Calu3 (cell line): ENCODE measurements at regions not wholly inside any gene's neighbourhood (a gene's known extent, or its start where the extent isn't known, plus 50 kb on each side); places are given as distances from the start of the nearest gene placed in this dataset.

Experiments
- BruUV-seq: library from RNA; stranded (reverse); fragments of 400-500 nt; replicated peaks from 2 replicates; lab custom pipeline; 2021; lab: Mats Ljungman, UMichigan
- CTCF ChIA-PET: fragments of 300-600 bp; sonication (Branson Sonifier 250); formaldehyde crosslinking; loops from one replicate; lab custom pipeline; 2022; ENCODE audit warnings: antibody characterized with exemption; lab: Charles Lee
- DNase-seq: peaks from one replicate; pipeline ENCODE4 v3.0.0; 2022
- H3K27ac Mint-ChIP-seq: one replicate; pipeline ENCODE4 v1.8.0; 2022; ENCODE audit warnings: mixed read lengths; ENCODE audit not compliant: unreplicated experiment
- H3K27me3 Mint-ChIP-seq: one replicate; pipeline ENCODE4 v1.8.0; 2022; ENCODE audit warnings: mixed read lengths; ENCODE audit not compliant: unreplicated experiment
- H3K36me3 Mint-ChIP-seq: one replicate; pipeline ENCODE4 v1.8.0; 2022; ENCODE audit warnings: mild to moderate bottlenecking, moderate library complexity, mixed read lengths; ENCODE audit not compliant: insufficient read depth, unreplicated experiment
- H3K4me1 Mint-ChIP-seq: one replicate; pipeline ENCODE4 v1.8.0; 2022; ENCODE audit warnings: mild to moderate bottlenecking, low read depth, mixed read lengths; ENCODE audit not compliant: unreplicated experiment
- H3K4me3 Mint-ChIP-seq: one replicate; pipeline ENCODE4 v1.8.0; 2022; ENCODE audit warnings: mild to moderate bottlenecking, low read depth, moderate library complexity, mixed read lengths; ENCODE audit not compliant: unreplicated experiment
- H3K9me3 Mint-ChIP-seq: one replicate; pipeline ENCODE4 v1.8.0; 2022; ENCODE audit warnings: low read depth, mixed read lengths; ENCODE audit not compliant: unreplicated experiment
- intact Hi-C: fragments of 100-400 bp; cut with micrococcal nuclease; formaldehyde crosslinking; loops from one replicate; pipeline ENCODE4 v1.10.0; 2022; ENCODE audit not compliant: unreplicated experiment
- TF ChIP-seq, protein P1 (sequence below): fragments of 200-600 bp; IDR thresholded peaks from one replicate; pipeline ENCODE4 v1.8.0; 2022; ENCODE audit warnings: antibody characterized with exemption; ENCODE audit not compliant: unreplicated experiment

DNA sequence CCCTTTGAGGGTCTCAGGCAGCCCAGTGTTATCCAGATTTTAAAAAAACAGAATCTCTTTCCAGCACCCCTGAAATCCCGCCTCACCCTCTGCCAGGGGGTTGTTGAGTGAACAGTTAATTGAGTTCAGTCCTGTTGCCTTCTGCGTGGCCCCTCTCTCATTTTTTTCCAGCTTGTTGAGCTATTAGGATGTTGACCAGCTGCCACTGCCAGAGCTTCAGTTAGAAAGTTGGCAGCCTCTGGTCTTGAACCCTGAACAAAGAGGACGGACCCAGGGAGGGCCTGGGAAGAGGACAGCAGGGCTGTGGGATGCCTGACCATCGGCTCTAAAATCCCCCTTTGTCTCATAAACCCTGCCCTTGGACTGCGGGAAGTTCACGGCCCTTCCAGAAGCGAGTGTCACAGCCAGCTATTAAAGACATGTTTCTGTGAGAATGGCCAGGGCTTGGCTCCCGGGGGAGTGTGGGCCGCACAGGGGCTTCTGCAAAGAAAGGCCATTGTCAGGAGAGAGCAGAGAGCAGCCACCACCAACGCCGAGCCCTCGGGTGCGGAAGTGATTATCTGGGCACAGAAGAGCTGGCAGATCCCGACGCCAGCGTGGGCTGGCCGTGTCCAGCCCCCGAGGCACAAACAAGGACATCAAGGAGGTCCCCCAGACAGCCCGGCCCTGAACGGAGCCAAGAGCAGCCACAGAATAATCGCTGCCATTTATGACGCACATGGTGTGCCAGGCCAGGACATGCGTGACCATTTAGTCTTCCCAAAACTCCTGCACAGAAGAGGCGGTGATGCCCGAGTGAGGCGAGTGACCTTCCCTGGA, 189.0 kb downstream of the ANKRD60 start:
- no peak for DNase-seq
- TF ChIP-seq, protein P1, sequence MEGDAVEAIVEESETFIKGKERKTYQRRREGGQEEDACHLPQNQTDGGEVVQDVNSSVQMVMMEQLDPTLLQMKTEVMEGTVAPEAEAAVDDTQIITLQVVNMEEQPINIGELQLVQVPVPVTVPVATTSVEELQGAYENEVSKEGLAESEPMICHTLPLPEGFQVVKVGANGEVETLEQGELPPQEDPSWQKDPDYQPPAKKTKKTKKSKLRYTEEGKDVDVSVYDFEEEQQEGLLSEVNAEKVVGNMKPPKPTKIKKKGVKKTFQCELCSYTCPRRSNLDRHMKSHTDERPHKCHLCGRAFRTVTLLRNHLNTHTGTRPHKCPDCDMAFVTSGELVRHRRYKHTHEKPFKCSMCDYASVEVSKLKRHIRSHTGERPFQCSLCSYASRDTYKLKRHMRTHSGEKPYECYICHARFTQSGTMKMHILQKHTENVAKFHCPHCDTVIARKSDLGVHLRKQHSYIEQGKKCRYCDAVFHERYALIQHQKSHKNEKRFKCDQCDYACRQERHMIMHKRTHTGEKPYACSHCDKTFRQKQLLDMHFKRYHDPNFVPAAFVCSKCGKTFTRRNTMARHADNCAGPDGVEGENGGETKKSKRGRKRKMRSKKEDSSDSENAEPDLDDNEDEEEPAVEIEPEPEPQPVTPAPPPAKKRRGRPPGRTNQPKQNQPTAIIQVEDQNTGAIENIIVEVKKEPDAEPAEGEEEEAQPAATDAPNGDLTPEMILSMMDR, result no peak
- Mint-ChIP-seq H3K36me3 (no peaks in the 10 kb centered on the region), H3K9me3 (peaks cover 3% of the 10 kb centered on the region), H3K27ac (no peak overlapping the region), H3K4me1 (no peaks in the 10 kb centered on the region), H3K4me3 (no peak overlapping the region), H3K27me3 (no peaks in the 10 kb centered on the region)
- no TSS peak for BruUV-seq
- CTCF ChIA-PET, result interaction anchor here (1.0 kb wide), 1 partner anchor 21 kb away, joined by 3 read pairs; no protein-coding TSS in a partner anchor
- intact Hi-C loops, result no loop called here

DNA sequence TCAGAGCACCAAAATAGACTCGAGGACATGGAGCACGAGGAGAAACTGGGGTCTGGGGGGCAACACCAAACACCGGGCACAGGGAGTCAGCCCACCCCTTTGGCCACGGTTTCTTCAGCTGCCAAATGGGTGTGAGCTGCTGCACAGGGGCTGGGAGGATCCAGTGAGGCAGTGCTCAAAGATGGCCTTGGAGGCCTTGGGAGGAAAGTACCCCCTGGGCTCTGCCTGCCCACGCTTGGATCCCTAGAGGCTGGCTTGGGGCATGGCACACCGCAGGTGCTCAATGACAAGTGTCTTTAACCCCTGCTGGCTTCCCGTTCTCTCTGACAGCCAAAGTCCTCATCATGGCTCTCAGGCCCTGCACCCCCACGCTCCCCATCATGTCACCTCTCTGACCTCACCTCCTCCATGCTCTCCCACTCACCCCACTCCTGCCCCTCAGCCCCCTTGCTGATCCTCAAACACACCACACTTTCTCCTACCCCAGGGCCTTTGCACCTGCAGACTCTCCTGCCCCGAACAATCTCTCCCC, 190.3 kb downstream of the ANKRD60 start:
- Mint-ChIP-seq H3K27ac (no peak overlapping the region), H3K4me1 (no peaks in the 10 kb centered on the region), H3K9me3 (peaks cover 4% of the 10 kb centered on the region), H3K4me3 (no peak overlapping the region), H3K36me3 (peaks cover 2% of the 10 kb centered on the region), H3K27me3 (no peaks in the 10 kb centered on the region)
- BruUV-seq, result no TSS peak
- no peak for DNase-seq
- CTCF ChIA-PET, result interaction anchor here (1.0 kb wide), 1 partner anchor 20 kb away, joined by 3 read pairs; no protein-coding TSS in a partner anchor
- intact Hi-C loops, result no loop called here
- TF ChIP-seq, protein P1, result no peak

DNA sequence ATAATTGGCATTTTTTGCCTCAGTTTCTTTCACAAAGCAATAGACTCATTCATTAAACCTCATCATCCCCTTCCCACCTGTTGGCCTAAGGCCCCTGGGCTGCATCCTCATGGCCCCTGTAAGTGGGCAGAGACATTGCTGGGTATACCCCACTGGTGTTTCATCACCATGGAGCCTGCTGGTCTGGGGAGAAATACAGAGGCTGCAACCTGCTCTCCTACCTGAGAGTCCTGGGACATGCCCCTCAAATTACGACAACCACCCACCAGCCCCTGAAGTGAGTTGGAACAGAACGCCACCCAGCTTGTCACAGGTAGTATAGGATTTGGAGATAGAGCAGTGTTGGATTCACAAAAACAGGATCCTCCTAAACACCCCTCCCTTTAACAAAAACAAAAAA, 190.8 kb downstream of the ANKRD60 start:
- peaks cover 4% of the 10 kb centered on the region for H3K36me3 Mint-ChIP-seq
- no peak overlapping the region for H3K4me3 Mint-ChIP-seq
- no peaks in the 10 kb centered on the region for H3K4me1 Mint-ChIP-seq

DNA sequence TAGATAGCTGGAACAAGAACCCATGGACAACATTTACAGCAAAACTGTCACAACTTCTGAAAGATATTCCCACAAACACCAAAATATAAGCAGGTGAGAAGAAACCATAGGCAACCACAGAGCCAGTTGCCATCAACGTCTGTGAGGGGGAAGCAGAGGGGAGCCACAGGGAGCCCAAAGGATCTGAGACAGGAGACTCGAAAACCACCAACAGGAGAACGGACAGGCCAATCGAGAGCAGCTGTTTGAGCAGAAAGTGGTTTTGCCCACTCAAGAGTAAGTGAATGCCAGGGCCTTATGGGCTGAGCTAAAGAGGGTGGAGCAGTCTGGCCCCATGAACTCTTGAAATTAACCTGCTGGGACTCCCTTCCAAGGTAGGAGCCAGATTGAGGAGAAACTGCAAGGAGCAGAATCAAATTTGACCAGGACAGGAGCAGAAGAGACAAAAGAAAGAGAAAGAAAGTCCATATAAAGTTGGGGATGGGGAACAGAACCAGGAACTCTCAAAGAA, 195.4 kb downstream of the ANKRD60 start:
- intact Hi-C loops, result no loop called here
- TF ChIP-seq, protein P1, result no peak
- peaks cover 9% of the 10 kb centered on the region for H3K9me3 Mint-ChIP-seq
- BruUV-seq, result no TSS peak
- H3K4me1 Mint-ChIP-seq, result peaks cover 18% of the 10 kb centered on the region
- DNase-seq, result no peak
- no peaks in the 10 kb centered on the region for H3K27me3 Mint-ChIP-seq
- peaks cover 4% of the 10 kb centered on the region for H3K36me3 Mint-ChIP-seq
- no peak overlapping the region for H3K27ac Mint-ChIP-seq
- CTCF ChIA-PET, result no interaction called here
- no peak overlapping the region for H3K4me3 Mint-ChIP-seq

More for the DNA sequence above, 190.8 kb downstream of the ANKRD60 start:
- CTCF ChIA-PET, result no interaction called here
- intact Hi-C loops, result no loop called here
- no peak for DNase-seq
- Mint-ChIP-seq H3K9me3 (peaks cover 7% of the 10 kb centered on the region), H3K27ac (no peak overlapping the region), H3K27me3 (no peaks in the 10 kb centered on the region)
- TF ChIP-seq, protein P1, result no peak
- no TSS peak for BruUV-seq
